ENCODE measurements at regions not wholly inside any gene's neighbourhood (a gene's known extent, or its start where the extent isn't known, plus 50 kb on each side); places are given as distances from the start of the nearest gene placed in this dataset.

- TF ChIP-seq CTCF (IDR thresholded peaks at IDR 0.05) (no peak), EP300 (IDR thresholded peaks at IDR 0.05; ENCODE audit: low read depth) (no peak)
Observed at GRCh38 chr20:51862796-51863195, 60.5 kb upstream of the SALL4 start.

Measured in transverse colon (tissue), 3 donors.